ENCODE measurements at regions not wholly inside any gene's neighbourhood (a gene's known extent, or its start where the extent isn't known, plus 50 kb on each side); places are given as distances from the start of the nearest gene placed in this dataset.

- TF ChIP-seq FOXA1 (IDR thresholded peaks at IDR 0.05), result no peak
- TF ChIP-seq HDGF (IDR thresholded peaks at IDR 0.05; ENCODE audit: borderline replicate concordance), result no peak
- TF ChIP-seq SUZ12 (IDR thresholded peaks at IDR 0.05), result no peak
- no peak for TF ChIP-seq ZNF384 (IDR thresholded peaks at IDR 0.05)
- no peak for TF ChIP-seq ELF4 (IDR thresholded peaks at IDR 0.05)
- no peak for TF ChIP-seq LEF1 (IDR thresholded peaks at IDR 0.05; ENCODE audit: borderline replicate concordance)
- TF ChIP-seq NFRKB (IDR thresholded peaks at IDR 0.05), result no peak
- TF ChIP-seq CTBP1 (IDR thresholded peaks at IDR 0.05; ENCODE audit: borderline replicate concordance), result no peak
- TF ChIP-seq L3MBTL2 (conservative IDR thresholded peaks at IDR 0.05), result no peak
- TF ChIP-seq FOXM1 (IDR thresholded peaks at IDR 0.05; ENCODE audit: borderline replicate concordance), result no peak
- no peak for TF ChIP-seq ARNT (IDR thresholded peaks at IDR 0.05)
- TF ChIP-seq SP1 (IDR thresholded peaks at IDR 0.05), result no peak
- TF ChIP-seq FOXK2 (IDR thresholded peaks at IDR 0.05), result no peak
Measured at GRCh38 chr18:75812761-75813160, 385.3 kb upstream of the SMIM21 start.
